GM21390 (cell line): ENCODE measurements at regions not wholly inside any gene's neighbourhood (a gene's known extent, or its start where the extent isn't known, plus 50 kb on each side); places are given as distances from the start of the nearest gene placed in this dataset.
"Not testable (repeated sequence)": the region's sequence is repeated elsewhere in the genome, so short reads cannot be mapped to it uniquely, and the experiment has no call there.

Source experiments
- ATAC-seq: cut with Tn5 transposase; IDR thresholded peaks from one replicate; pipeline ENCODE4 v1.9.1; 2021; ENCODE audit not compliant: unreplicated experiment

DNA sequence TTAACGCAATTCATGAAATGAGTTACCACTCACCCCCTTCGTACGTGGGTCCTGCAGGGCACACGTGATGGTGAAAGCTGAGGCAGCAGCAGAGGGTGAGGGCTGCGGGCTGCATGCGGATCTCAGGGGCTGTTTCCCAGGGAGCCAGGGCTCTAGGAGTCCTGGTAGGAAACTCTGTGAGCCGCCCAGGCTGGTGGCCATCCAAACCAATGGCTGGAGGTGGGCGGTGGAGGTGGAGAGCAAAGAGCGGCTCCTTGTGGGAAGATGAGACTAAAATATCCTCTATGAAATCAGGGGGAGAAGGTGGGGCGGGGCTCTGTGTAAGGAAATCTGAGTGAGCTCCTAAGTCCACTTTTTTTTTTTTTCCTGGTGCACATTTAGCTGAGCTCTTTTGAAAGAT is 120.1 kb upstream of the SLC1A4 start:
- ATAC-seq, result no peak

DNA sequence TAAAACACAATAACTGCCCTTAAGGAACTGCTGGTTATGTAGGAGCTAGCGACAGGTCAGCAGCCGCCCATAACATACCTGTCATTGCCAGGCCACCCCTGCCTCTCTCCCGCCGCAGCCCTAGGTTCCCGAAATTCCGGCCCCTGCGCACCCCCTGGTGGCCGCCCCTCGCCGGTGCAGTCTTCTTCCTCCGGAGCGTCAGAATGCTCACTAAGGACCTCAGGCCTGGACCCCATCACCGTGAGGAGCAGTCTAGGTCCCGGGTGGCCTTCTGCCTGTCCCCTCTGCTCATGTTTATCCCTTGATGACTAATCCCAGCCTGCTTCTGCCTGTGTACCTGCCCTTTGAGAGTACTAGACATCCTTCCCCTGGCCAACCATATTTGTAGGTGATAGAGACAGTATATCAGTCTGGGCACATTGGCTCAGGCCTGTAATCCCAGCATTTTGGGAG is 115.7 kb upstream of the SLC1A4 start:
- ATAC-seq, result peak; percentile 93

DNA sequence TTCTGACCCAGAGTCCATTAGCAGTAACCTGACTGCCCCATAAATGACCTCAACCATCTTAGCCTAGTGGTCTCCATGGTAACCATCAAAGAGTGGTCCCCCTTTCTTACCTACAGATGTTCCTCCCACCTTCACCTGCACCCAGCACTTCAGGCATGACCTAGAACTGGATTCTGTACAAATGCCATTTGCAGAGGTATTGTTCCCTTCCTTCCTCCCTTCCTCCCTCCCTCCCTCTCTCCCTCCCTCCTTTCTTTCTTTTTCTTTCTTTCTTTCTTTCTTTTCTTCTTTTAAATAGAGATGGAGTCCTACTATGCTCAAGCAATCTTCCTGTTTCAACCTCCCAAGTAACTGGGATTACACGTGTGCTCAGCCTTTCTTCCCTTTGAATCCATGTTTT is 114.6 kb upstream of the SLC1A4 start:
- no peak for ATAC-seq

DNA sequence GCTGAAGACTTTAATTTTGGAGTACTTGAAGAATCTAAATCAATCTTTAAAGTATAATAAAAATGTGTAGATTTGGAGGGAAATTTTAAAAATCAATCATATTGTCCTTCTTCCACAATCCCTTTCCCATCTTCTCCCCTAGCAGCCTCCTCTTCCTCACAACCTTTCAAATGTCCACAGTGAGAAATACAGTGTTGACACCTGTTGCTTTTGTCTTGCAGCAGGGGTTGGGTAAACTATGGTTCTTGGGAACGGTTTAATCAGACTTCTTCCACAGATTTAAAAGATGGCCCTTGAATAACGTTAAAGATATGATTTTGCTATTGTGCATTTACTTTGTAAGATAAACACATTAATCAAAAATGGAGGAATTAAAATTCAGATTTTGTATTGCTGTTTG is 113.8 kb upstream of the SLC1A4 start:
- no peak for ATAC-seq

DNA sequence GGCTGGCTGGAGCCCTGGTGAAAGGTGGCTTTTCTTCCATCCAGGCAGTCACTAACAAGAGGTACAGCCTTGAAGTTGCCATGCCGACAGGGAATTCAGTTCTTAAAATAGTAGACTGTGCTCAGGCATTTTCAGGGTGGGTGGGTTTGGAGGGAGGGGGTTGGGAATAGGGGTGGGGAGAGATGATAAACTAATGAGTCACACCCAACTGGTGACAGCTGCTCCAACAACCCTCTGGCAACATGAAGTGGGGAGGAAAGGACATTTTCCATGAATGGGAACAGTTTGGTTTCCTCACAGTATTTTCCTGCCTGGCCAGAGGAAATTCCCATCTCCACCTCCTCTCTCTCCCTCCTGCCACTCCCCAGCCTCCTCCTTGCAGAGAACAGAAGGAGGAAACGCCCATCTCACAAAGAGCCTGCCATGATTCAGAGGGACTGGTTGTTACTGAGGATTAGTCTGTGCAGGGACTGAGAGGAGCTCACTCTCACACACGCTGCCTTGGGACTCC is 113.0 kb upstream of the SLC1A4 start:
- no peak for ATAC-seq

- no peak for ATAC-seq
Measured at GRCh38 chr2:64879745-64880144, 109.5 kb upstream of the SLC1A4 start.

DNA sequence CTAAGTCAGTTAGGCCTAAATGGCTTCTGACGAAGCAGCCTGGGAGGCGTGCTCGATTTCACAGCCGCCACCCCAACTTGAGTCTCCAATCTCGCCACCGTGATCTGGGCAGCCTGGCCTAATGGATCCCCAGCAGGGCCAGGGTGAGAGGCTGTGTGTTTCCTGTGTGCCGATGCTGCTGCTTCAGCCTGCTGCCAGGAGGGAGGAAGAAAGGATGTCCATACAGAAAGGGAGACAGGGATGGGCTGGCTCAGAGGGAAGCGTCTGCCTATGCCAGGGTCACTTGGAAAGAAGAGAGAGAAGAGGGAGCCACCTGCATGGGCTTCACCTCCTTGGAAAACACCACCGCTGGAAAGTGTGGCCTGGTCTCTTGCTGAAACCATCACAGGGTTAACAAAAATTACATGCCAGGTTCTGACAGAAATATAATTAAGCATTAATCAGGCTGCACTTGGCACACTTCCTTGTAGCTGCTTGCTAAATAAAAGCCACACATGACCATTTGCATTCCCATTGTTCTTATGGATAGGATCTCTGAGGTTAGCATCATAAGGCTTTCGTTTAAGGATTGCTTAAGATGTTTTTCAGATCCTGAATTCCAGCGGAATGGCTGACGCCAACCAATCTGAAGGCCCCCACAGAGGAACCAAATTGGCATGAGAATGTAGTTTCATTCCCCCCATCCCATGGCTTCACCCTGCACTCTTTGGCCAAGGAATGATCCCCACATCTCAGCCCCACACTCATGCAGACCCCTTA is 108.8 kb upstream of the SLC1A4 start:
- no peak for ATAC-seq

DNA sequence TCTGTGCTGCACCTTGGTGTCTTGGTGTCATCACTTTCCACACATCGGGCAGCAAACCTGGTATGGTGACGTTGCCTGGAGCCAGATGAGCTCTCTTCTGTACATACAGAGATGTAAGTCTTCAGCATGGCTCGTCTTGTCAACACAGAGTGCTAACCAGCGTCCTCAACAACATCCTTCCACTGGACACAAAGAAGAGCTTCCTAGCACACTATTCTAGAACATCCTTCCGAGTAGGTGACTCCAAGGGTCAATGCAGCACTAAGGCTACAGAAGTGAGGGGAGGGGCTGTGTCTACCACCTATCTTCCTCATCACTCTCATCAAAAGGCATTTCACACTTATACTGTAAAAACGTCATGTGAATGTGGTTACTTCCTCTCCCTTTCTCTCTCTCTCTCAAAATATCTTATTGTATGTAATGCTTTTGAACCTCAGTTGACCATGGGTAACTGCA is 108.1 kb upstream of the SLC1A4 start:
- no peak for ATAC-seq

- ATAC-seq, result no peak
Measured at GRCh38 chr2:64887565-64887964, 101.6 kb upstream of the SLC1A4 start.

DNA sequence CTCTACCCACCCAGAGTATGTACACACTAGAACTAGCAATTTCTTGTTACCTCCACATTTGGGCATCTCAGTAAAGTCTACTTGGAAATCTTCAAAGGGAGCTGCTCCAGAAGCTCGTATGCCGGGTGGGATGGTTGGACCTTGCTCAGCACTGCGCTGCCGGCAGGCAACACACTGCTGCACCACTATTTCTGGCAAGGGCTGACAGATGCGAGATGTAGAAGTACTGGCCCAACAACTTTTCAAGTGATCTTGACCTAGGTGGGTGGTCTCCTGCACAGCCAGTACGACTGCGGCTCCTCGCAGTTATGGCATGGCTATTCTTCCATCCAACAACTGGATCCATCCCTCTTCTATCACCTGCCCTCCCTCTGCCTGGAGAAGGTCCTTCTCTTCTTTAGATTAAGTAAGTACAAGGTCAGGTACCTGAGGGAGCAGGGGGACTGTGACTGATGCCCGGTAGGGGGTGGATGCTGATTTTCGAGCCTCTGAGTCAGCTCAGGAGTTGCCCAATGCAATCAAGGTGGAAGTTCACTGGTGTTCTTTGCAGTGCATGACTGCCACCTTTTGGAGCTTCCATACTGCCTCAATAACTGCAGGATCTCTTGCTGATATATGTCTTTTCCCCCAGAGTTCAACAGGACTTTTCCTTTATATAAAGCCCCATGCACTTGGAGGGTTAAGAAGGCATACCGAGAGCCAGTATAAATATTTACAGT is 100.4 kb upstream of the SLC1A4 start:
- no peak for ATAC-seq

GRCh38 chr2:64889803-64890202 is 99.4 kb upstream of the SLC1A4 start:
- no peak for ATAC-seq

DNA sequence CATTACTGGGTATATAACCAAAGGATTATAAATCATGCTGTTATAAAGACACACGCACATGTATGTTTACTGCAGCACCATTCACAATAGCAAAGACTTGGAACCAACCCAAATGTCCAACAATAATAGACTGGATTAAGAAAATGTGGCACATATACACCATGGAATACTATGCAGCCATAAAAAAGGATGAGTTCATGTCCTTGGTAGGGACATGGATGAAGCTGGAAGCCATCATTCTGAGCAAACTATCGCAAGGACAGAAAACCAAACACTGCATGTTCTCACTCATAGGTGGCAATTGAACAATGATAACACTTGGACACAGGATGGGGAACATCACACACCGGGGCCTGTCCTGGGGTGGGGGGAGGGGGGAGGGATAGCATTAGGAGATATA is 92.6 kb upstream of the SLC1A4 start:
- ATAC-seq, result not testable (repeated sequence)

DNA sequence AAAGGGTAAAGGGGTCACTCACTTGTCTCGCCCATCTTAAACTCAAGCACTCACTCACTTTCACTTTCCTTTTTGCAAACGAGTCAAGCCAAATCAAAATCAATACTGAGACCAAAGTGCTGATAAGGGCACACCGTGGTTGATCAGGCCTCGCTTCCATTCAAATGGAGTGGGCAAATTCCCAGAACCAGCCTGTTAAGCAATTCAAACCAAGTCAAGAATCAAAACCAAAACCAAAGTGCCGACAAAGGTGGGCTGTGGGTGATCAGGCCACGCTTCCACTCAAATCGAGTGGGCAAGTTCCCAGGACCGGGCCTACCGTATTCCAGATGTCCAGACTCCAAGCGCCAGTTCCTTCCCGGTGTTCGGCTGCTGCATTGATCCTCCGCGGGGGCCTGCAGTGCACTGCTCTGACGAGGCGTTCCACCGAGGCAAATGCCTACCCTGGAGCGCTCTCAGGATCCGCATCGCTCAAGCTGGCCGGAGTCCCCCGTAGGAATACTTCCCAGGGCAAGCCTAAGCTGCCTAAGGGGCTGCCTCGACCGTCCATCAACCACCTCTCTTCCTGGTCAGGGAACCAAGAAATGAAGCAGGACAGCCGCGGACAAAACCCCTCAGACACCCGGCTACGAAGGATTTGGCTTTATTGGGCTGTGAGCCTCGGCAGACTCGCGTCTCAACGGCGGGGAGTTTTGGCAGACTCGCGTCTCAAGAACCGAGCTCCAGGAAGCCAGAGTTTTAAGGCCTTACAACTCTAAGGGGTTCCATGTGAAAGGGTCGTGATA is 89.9 kb upstream of the SLC1A4 start:
- ATAC-seq, result no peak

DNA sequence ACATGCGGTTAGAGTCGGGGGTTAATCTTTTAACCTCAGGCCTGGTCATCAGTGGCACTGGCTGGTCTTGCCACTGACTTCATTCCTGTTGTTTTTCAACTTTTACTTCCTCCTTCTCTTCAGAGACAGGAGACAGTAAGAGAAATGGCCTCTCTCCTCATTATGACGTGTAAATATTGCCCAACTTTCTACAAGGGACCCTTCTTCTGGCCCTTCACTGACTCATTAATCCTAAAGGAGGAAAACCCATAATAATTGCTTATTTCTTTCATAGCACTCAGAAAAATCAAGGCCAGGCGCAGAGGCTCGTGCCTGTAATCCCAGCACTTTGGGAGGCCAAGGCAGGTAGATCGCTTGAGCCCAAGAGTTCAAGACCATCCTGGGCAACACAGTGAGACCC is 89.3 kb upstream of the SLC1A4 start:
- not testable (repeated sequence) for ATAC-seq

GRCh38 chr2:64904413-64905329 is 84.5 kb upstream of the SLC1A4 start:
- no peak for ATAC-seq

- ATAC-seq, result no peak
Measured at GRCh38 chr2:64905338-64906024, 83.7 kb upstream of the SLC1A4 start.

- ATAC-seq, result no peak
Measured at GRCh38 chr2:64906853-64907536, 82.2 kb upstream of the SLC1A4 start.

DNA sequence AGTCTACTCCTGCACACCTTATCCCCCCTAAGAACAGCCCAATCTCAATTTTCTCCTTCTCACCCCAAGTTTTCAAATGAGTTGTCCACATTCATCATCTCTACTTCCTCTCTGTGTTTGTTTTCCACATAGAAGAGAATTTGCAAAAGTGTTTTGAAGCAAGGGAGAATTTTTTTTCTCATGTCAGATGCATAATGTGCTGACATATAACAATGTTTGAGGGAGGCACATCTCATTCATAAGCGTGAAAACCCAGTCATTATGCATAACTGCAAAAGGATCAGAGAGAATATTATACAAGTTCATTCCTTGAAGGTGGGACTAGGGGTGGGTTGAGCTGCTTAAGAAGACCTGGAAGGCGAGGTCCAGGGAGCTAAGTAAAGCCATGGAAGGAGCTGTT is 80.8 kb upstream of the SLC1A4 start:
- no peak for ATAC-seq

DNA sequence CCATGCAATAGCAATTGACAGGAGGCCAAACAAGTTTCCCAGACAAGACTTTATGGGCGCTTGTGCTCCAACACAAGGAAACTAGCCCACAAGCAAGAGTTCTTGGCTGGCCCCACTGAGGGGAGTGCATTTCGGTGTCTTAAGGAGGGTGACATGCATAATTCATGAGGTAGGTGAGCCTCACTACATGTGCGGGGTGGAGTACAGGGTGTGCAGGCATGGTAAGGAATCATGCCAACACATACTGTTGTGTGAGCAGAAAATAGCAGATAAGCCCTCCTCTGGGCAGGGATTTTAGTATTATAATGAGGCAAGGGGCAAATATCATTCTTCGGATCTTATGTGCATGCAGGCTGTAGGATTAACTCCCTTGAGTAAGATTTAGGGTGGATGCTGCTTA is 78.7 kb upstream of the SLC1A4 start:
- ATAC-seq, result no peak
